ENCODE measurements at regions not wholly inside any gene's neighbourhood (a gene's known extent, or its start where the extent isn't known, plus 50 kb on each side); places are given as distances from the start of the nearest gene placed in this dataset.

- no peak for TF ChIP-seq CTCF (IDR thresholded peaks at IDR 0.05; ENCODE audit: insufficient read depth, low read length, poor library complexity, severe bottlenecking)
- DNase-seq (ENCODE audit: extremely low read depth, insufficient read length): no peak
- no peak overlapping the region for H3K4me3 ChIP-seq (replicated peaks; ENCODE audit: low read depth, low read length)
- H3K27me3 ChIP-seq (replicated peaks; ENCODE audit: control insufficient read depth, insufficient read depth, low read length): no peaks in the 10 kb centered on the region
- H3K36me3 ChIP-seq (ENCODE audit: control insufficient read depth, insufficient read depth, low read length): no peaks in the 10 kb centered on the region
Observed at GRCh38 chr12:46958053-46958452, 121.4 kb upstream of the PCED1B start.

GRCh38 chr12:46958599-46959290, 120.7 kb upstream of the PCED1B start:
- Histone ChIP-seq H3K27me3 (replicated peaks; ENCODE audit: control insufficient read depth, insufficient read depth, low read length) (no peaks in the 10 kb centered on the region), H3K36me3 (ENCODE audit: control insufficient read depth, insufficient read depth, low read length) (no peaks in the 10 kb centered on the region), H3K4me3 (replicated peaks; ENCODE audit: low read depth, low read length) (no peak overlapping the region)
- TF ChIP-seq CTCF (IDR thresholded peaks at IDR 0.05; ENCODE audit: insufficient read depth, low read length, poor library complexity, severe bottlenecking): no peak
- DNase-seq (ENCODE audit: extremely low read depth, insufficient read length): no peak

- H3K27me3 ChIP-seq (replicated peaks; ENCODE audit: control insufficient read depth, insufficient read depth, low read length): no peaks in the 10 kb centered on the region
- TF ChIP-seq CTCF (IDR thresholded peaks at IDR 0.05; ENCODE audit: insufficient read depth, low read length, poor library complexity, severe bottlenecking): no peak
- no peak overlapping the region for H3K4me3 ChIP-seq (replicated peaks; ENCODE audit: low read depth, low read length)
- DNase-seq (ENCODE audit: extremely low read depth, insufficient read length): no peak
- no peaks in the 10 kb centered on the region for H3K36me3 ChIP-seq (ENCODE audit: control insufficient read depth, insufficient read depth, low read length)
Observed at GRCh38 chr12:46959502-46959901, 119.9 kb upstream of the PCED1B start.

GRCh38 chr12:46960681-46961080, 118.7 kb upstream of the PCED1B start:
- no peak for TF ChIP-seq CTCF (IDR thresholded peaks at IDR 0.05; ENCODE audit: insufficient read depth, low read length, poor library complexity, severe bottlenecking)
- H3K4me3 ChIP-seq (replicated peaks; ENCODE audit: low read depth, low read length): no peak overlapping the region
- H3K36me3 ChIP-seq (ENCODE audit: control insufficient read depth, insufficient read depth, low read length): no peaks in the 10 kb centered on the region
- no peaks in the 10 kb centered on the region for H3K27me3 ChIP-seq (replicated peaks; ENCODE audit: control insufficient read depth, insufficient read depth, low read length)
- DNase-seq (ENCODE audit: extremely low read depth, insufficient read length): no peak

GRCh38 chr12:46963191-46963590, 116.2 kb upstream of the PCED1B start:
- Histone ChIP-seq H3K4me3 (replicated peaks; ENCODE audit: low read depth, low read length) (no peak overlapping the region), H3K36me3 (ENCODE audit: control insufficient read depth, insufficient read depth, low read length) (no peaks in the 10 kb centered on the region), H3K27me3 (replicated peaks; ENCODE audit: control insufficient read depth, insufficient read depth, low read length) (no peaks in the 10 kb centered on the region)
- DNase-seq (ENCODE audit: extremely low read depth, insufficient read length): no peak
- no peak for TF ChIP-seq CTCF (IDR thresholded peaks at IDR 0.05; ENCODE audit: insufficient read depth, low read length, poor library complexity, severe bottlenecking)

Measured in GM06990 (cell line).